B cell (primary cell): ENCODE measurements at regions not wholly inside any gene's neighbourhood (a gene's known extent, or its start where the extent isn't known, plus 50 kb on each side); places are given as distances from the start of the nearest gene placed in this dataset.

ENCODE experiments used
- ATAC-seq: fragments of 200-7000 bp; cut with Tn5 transposase; one replicate; pipeline ENCODE4 v1.10.0; 2021; ENCODE audit warnings: low read depth, mild to moderate bottlenecking, moderate number of reproducible peaks, moderate library complexity
- CTCF ChIA-PET: fragments of 350-600 bp; sonication (Branson Sonifier 250); formaldehyde crosslinking; loops from one replicate; lab custom pipeline; 2021; ENCODE audit warnings: antibody characterized with exemption, inconsistent platforms; lab: Charles Lee
- POLR2A ChIA-PET: fragments of 350-600 bp; sonication (Branson Sonifier 250); formaldehyde crosslinking; loops from one replicate; lab custom pipeline; 2021; ENCODE audit warnings: antibody characterized with exemption; lab: Charles Lee
- DNase-seq: peaks from one replicate; pipeline ENCODE4 v3.0.0; 2013
- H2AFZ ChIP-seq: 2 replicates; pipeline ENCODE4 v1.6.1; 2012; ENCODE audit warnings: mild to moderate bottlenecking, low read depth, low read length; ENCODE audit not compliant: insufficient read depth, poor library complexity, severe bottlenecking
- H3K27ac ChIP-seq, 2 donors: 1 replicate in 1 of 2; 2 replicates in 1 of 2; pipeline ENCODE4 v1.5.1; 2012 to 2013; ENCODE audit warnings: low read length in 2 of 2, mild to moderate bottlenecking in 2 of 2, moderate library complexity in 1 of 2
- H3K27me3 ChIP-seq, 4 experiments: fragments of 200-600 bp in 1 of 4; sonication (generic) in 1 of 4; replicated peaks in 1 of 4; 1 replicate in 2 of 4; 2 replicates in 2 of 4; pipeline versions ENCODE4 v1.6.1 to v1.7.0; 2013 to 2016; ENCODE audit warnings: low read length in 3 of 4, mild to moderate bottlenecking in 2 of 4, mixed read lengths in 1 of 4, moderate library complexity in 1 of 4; ENCODE audit not compliant: insufficient read depth in 4 of 4, control insufficient read depth in 3 of 4; ENCODE audit errors: control extremely low read depth in 1 of 4
- H3K36me3 ChIP-seq, 2 experiments: replicated peaks in 1 of 2; 1 replicate in 1 of 2; 2 replicates in 1 of 2; pipeline versions ENCODE4 v1.6.1 to v1.7.1; 2013; ENCODE audit warnings: low read length in 1 of 2; ENCODE audit not compliant: insufficient read depth in 2 of 2, control insufficient read depth in 1 of 2; ENCODE audit errors: control extremely low read depth in 1 of 2, extremely low read depth in 1 of 2
- H3K4me1 ChIP-seq, 2 donors: fragments of 200-600 bp in 1 of 2; sonication (generic) in 1 of 2; 1 replicate in 1 of 2; 2 replicates in 1 of 2; pipeline versions ENCODE4 v1.5.1 to v1.6.1; 2013 to 2017; ENCODE audit warnings: low read length in 2 of 2; ENCODE audit not compliant: control insufficient read depth in 2 of 2, insufficient read depth in 2 of 2
- H3K4me2 ChIP-seq: replicated peaks from 2 replicates; pipeline ENCODE3; 2012; ENCODE audit warnings: mild to moderate bottlenecking, low read depth, low read length; ENCODE audit not compliant: poor library complexity, severe bottlenecking
- H3K4me3 ChIP-seq, 5 experiments: fragments of 200-600 bp in 1 of 5; sonication (generic) in 1 of 5; 1 replicate in 3 of 5; 2 replicates in 2 of 5; pipeline versions ENCODE4 v1.5.1 to v1.7.0; 2011 to 2016; ENCODE audit warnings: low read length in 4 of 5, mild to moderate bottlenecking in 4 of 5, low read depth in 2 of 5, control low read depth in 1 of 5, moderate library complexity in 1 of 5; ENCODE audit not compliant: insufficient read depth in 1 of 5; ENCODE audit errors: control extremely low read depth in 1 of 5, extremely low read depth in 1 of 5
- H3K79me2 ChIP-seq: fragments of 200-600 bp; sonication (generic); one replicate; pipeline ENCODE4 v1.6.0; 2016; ENCODE audit warnings: low read length; ENCODE audit not compliant: control insufficient read depth, insufficient read depth
- H3K9ac ChIP-seq: fragments of 200-600 bp; sonication (generic); 2 replicates; pipeline ENCODE4 v1.6.1; 2017; ENCODE audit warnings: mild to moderate bottlenecking, low read length, moderate library complexity
- H3K9me3 ChIP-seq, 3 donors: one replicate each; pipeline versions ENCODE4 v1.6.1 to v1.7.1; 2013; ENCODE audit warnings: low read length in 2 of 3; ENCODE audit not compliant: control insufficient read depth in 2 of 3, insufficient read depth in 1 of 3; ENCODE audit errors: control extremely low read depth in 1 of 3
- H4K20me1 ChIP-seq: 2 replicates; pipeline ENCODE4 v1.6.0; 2012; ENCODE audit warnings: mild to moderate bottlenecking, low read length; ENCODE audit not compliant: insufficient read depth, control insufficient read depth, poor library complexity, severe bottlenecking
- H3K27ac Mint-ChIP-seq: one replicate; pipeline ENCODE4 v1.8.0; 2021; ENCODE audit warnings: mixed read lengths
- H3K27me3 Mint-ChIP-seq: one replicate; pipeline ENCODE4 v1.8.0; 2021; ENCODE audit warnings: mixed read lengths
- H3K4me1 Mint-ChIP-seq: one replicate; pipeline ENCODE4 v1.8.0; 2021; ENCODE audit warnings: mixed read lengths
- H3K4me3 Mint-ChIP-seq: one replicate; pipeline ENCODE4 v1.8.0; 2021; ENCODE audit warnings: mixed read lengths
- H3K9me3 Mint-ChIP-seq: one replicate; pipeline ENCODE4 v1.8.0; 2022; ENCODE audit warnings: mixed read lengths; ENCODE audit not compliant: insufficient read depth
- EZH2 ChIP-seq: IDR thresholded peaks from 2 replicates; pipeline ENCODE4 v1.6.1; 2012; ENCODE audit warnings: borderline replicate concordance, low read depth, mild to moderate bottlenecking, moderate library complexity, low read length; ENCODE audit not compliant: insufficient read depth, poor library complexity, severe bottlenecking
- WGBS: methylation state at CpG from one replicate; pipeline ENCODE4 v1.1.5; 2013; ENCODE audit warnings: missing lambda C conversion rate; ENCODE audit not compliant: insufficient coverage; 5-methylcytosine and 5-hydroxymethylcytosine counted together
- intact Hi-C: fragments of 100-400 bp; cut with micrococcal nuclease; formaldehyde crosslinking; loops from one replicate; pipeline ENCODE4 v1.10.0; 2022
- TF ChIP-seq, protein P1 (sequence below): fragments of 200-600 bp; IDR thresholded peaks from one replicate; pipeline ENCODE4 v1.8.0; 2022; ENCODE audit warnings: antibody characterized with exemption, mild to moderate bottlenecking

DNA sequence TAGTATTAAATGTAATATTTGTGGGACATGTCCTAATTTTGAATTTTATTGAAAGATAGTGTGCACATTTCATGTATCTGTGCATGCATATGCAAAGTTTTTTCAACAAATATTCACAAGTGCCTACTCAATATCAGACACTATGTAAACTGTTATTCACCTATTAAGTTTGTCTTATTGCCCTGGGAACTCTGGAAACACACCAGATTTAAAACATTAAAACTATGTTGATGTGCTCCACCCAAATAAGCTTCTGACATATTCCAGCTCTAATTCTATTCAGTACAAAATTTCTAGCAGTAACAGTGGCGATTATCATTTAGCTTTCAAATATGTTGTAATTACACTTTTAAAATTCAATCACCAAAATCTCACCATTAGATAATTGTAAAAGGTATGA is 183.1 kb upstream of the TTC29 start:
- Histone ChIP-seq H3K9me3 (no peaks in the 10 kb centered on the region), H4K20me1 (no peaks in the 10 kb centered on the region), H3K4me2 (no peak overlapping the region), H3K4me1 (no peaks in the 10 kb centered on the region), H3K4me3 (no peak overlapping the region), H3K36me3 (no peaks in the 10 kb centered on the region), H3K9ac (no peak overlapping the region), H2AFZ (no peak overlapping the region), H3K27me3 (no peaks in the 10 kb centered on the region), H3K79me2 (no peaks in the 10 kb centered on the region), H3K27ac (no peak overlapping the region)
- H3K9me3 Mint-ChIP-seq: peaks cover 4% of the 10 kb centered on the region
- H3K4me3 Mint-ChIP-seq: no peak overlapping the region
- no CpG with 5 or more reads among the region's 1 CpG for WGBS
- H3K27me3 Mint-ChIP-seq: peaks cover 8% of the 10 kb centered on the region
- POLR2A ChIA-PET: no interaction called here
- CTCF ChIA-PET: no interaction called here
- H3K27ac Mint-ChIP-seq: no peak overlapping the region
- intact Hi-C loops: no loop called here
- ATAC-seq (no peak), DNase-seq (no peak)
- no peaks in the 10 kb centered on the region for H3K4me1 Mint-ChIP-seq
- no peak for TF ChIP-seq EZH2
- TF ChIP-seq, protein P1, sequence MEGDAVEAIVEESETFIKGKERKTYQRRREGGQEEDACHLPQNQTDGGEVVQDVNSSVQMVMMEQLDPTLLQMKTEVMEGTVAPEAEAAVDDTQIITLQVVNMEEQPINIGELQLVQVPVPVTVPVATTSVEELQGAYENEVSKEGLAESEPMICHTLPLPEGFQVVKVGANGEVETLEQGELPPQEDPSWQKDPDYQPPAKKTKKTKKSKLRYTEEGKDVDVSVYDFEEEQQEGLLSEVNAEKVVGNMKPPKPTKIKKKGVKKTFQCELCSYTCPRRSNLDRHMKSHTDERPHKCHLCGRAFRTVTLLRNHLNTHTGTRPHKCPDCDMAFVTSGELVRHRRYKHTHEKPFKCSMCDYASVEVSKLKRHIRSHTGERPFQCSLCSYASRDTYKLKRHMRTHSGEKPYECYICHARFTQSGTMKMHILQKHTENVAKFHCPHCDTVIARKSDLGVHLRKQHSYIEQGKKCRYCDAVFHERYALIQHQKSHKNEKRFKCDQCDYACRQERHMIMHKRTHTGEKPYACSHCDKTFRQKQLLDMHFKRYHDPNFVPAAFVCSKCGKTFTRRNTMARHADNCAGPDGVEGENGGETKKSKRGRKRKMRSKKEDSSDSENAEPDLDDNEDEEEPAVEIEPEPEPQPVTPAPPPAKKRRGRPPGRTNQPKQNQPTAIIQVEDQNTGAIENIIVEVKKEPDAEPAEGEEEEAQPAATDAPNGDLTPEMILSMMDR: no peak

DNA sequence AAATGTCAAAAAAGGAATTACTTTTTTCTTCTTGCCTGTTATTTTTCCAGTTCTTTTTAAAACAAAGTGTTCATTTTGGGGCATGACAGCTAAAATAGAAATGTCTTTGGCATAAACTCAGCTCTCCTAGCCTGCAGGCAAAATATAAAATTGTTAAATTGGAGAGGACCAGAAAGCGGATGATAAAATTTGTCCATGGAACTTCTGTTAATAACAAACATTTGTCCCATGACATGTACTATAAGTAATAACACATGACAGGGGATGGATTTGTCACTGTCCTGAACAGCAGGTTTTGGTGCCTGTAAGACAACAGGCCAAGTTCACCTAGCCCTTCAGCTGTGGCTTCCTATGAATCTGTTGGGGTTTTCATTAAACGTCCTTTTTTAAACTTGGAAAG is 184.0 kb upstream of the TTC29 start:
- Histone ChIP-seq H3K4me1 (no peaks in the 10 kb centered on the region), H3K4me3 (no peak overlapping the region), H3K9ac (no peak overlapping the region), H3K27me3 (no peaks in the 10 kb centered on the region), H4K20me1 (no peaks in the 10 kb centered on the region), H2AFZ (no peak overlapping the region), H3K27ac (no peak overlapping the region), H3K36me3 (no peaks in the 10 kb centered on the region), H3K9me3 (no peaks in the 10 kb centered on the region), H3K4me2 (no peak overlapping the region), H3K79me2 (no peaks in the 10 kb centered on the region)
- ATAC-seq: no peak
- intact Hi-C loops: no loop called here
- ChIA-PET POLR2A (no interaction called here), CTCF (no interaction called here)
- Mint-ChIP-seq H3K9me3 (peaks cover 4% of the 10 kb centered on the region), H3K4me3 (no peak overlapping the region), H3K4me1 (no peaks in the 10 kb centered on the region), H3K27ac (no peak overlapping the region), H3K27me3 (peaks cover 3% of the 10 kb centered on the region)
- no peak for TF ChIP-seq EZH2
- TF ChIP-seq, protein P1: no peak
- WGBS: no CpG with 5 or more reads among the region's 2 CpGs
- DNase-seq: no peak
